Kidney (tissue), 13 donors: ENCODE measurements at regions not wholly inside any gene's neighbourhood (a gene's known extent, or its start where the extent isn't known, plus 50 kb on each side); places are given as distances from the start of the nearest gene placed in this dataset.

Experiments
- DNase-seq, 5 donors: peaks; one replicate each; pipeline ENCODE4 v3.0.0-alpha.2; 2013 to 2020
- FAIRE-seq: peaks from 2 replicates; lab custom pipeline; 2012; peaks lifted over from hg19 to GRCh38; lab: Jason Lieb, UNC
- H3K27ac ChIP-seq, 2 donors: one replicate each; pipeline ENCODE4 v1.7.0; 2013; ENCODE audit warnings: low read depth in 2 of 2, low read length in 2 of 2, inconsistent platforms in 1 of 2
- H3K27me3 ChIP-seq: one replicate; pipeline ENCODE4 v1.7.1; 2013; ENCODE audit warnings: low read length, inconsistent platforms; ENCODE audit not compliant: control insufficient read depth, insufficient read depth
- H3K36me3 ChIP-seq, 3 donors: one replicate each; pipeline versions ENCODE4 v1.7.0 to v1.7.1; 2013; ENCODE audit warnings: low read length in 3 of 3, control low read depth in 1 of 3, inconsistent platforms in 1 of 3; ENCODE audit not compliant: insufficient read depth in 3 of 3, control insufficient read depth in 2 of 3
- H3K4me1 ChIP-seq, 3 donors: one replicate each; pipeline versions ENCODE4 v1.7.0 to v1.7.1; 2013; ENCODE audit warnings: low read length in 3 of 3, inconsistent platforms in 1 of 3, low read depth in 1 of 3; ENCODE audit not compliant: control insufficient read depth in 2 of 3, insufficient read depth in 2 of 3
- H3K4me3 ChIP-seq, 3 donors: one replicate each; pipeline versions ENCODE4 v1.7.0 to v1.8.1; 2013; ENCODE audit warnings: low read length in 3 of 3, control low read depth in 1 of 3, inconsistent platforms in 1 of 3
- H3K9ac ChIP-seq, 3 donors: one replicate each; pipeline versions ENCODE4 v1.7.0 to v1.7.1; 2013; ENCODE audit warnings: low read length in 3 of 3, control low read depth in 1 of 3, inconsistent platforms in 1 of 3
- H3K9me3 ChIP-seq, 3 donors: one replicate each; pipeline versions ENCODE4 v1.7.0 to v1.7.1; 2013; ENCODE audit warnings: low read length in 3 of 3, control low read depth in 1 of 3, inconsistent platforms in 1 of 3; ENCODE audit not compliant: control insufficient read depth in 2 of 3, insufficient read depth in 1 of 3
- CTCF ChIP-seq: IDR thresholded peaks from 3 replicates; pipeline ENCODE4 v1.5.1; 2012; ENCODE audit warnings: mild to moderate bottlenecking, moderate library complexity, borderline replicate concordance; ENCODE audit not compliant: insufficient read depth; ENCODE audit errors: extremely low read depth
- intact Hi-C: fragments of 100-400 bp; cut with DNase I; formaldehyde crosslinking; loops from one replicate; pipeline ENCODE4 v1.11.1; 2022
- donor health status: control.
- donor health status: control.
- donor health status: control.
- donor health status: control.
- donor health status: control.
- donor health status: DM: yes; HTN: yes; CAD: no.
- donor health status: Normal renal cell carcinoma (clear cell type).

- DNase-seq (no peak), FAIRE-seq (no peak)
- Histone ChIP-seq H3K9ac (no peak overlapping the region), H3K27ac (no peak overlapping the region), H3K4me3 (no peak overlapping the region), H3K9me3 (no peaks in the 10 kb centered on the region), H3K4me1 (no peaks in the 10 kb centered on the region), H3K36me3 (no peaks in the 10 kb centered on the region), H3K27me3 (no peaks in the 10 kb centered on the region)
- intact Hi-C loops = no loop called here
- TF ChIP-seq CTCF = no peak
Measured at GRCh38 chr10:44282626-44283300, 102.1 kb downstream of the CXCL12 start.

DNA sequence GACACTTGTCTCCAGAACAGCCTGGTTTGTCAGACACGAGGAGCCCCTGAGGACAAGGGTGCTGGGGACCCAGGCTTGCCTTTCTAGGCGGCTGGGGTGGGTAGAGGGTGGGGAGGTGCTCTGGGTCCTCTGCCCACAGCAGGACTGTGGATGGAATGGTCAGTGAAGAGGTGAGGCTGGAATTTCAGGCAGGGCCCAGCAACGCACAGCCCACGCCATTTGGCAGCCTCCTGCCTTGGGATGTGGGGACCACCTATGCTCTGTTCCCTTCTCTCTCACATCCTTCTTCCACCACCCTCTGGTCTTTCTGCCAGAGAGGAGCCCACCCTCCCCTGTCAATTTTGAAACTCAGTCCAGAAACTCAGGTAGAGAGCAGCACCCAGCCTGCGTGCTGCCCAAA lies 103.2 kb downstream of the CXCL12 start:
- Histone ChIP-seq H3K27ac (no peak overlapping the region), H3K27me3 (no peaks in the 10 kb centered on the region), H3K36me3 (no peaks in the 10 kb centered on the region), H3K9me3 (no peaks in the 10 kb centered on the region), H3K9ac (no peak overlapping the region), H3K4me1 (no peaks in the 10 kb centered on the region), H3K4me3 (no peak overlapping the region)
- no peak for DNase-seq
- no peak for FAIRE-seq
- no peak for TF ChIP-seq CTCF
- intact Hi-C loops = no loop called here

DNA sequence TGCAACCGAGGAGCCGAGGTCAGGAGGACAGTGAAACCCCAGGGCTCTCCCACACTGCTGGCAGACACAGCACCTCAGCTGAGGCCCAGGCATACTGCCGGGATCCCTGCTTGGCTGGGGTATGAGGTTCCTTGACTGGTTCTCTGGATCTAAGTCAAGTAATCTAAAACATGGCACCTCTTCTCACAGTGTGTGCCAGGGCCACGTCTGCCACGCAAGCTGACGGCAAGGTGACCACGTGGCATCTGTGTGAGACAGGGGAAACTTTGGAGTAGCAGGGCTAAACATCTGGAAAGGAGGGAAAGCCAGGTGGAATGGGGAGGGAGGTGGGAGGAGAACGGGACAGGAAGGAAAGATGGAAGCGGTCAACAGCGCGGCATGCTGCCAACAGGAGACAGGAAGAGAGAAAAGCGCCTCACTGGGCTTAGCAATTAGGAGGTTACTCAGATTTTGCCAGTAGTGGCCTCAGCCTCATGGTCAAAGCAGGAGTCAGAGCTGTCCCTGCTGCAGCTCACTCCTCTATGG lies 103.7 kb downstream of the CXCL12 start:
- Histone ChIP-seq H3K9ac (no peak overlapping the region), H3K27me3 (no peaks in the 10 kb centered on the region), H3K4me1 (no peaks in the 10 kb centered on the region), H3K27ac (no peak overlapping the region), H3K36me3 (no peaks in the 10 kb centered on the region), H3K9me3 (no peaks in the 10 kb centered on the region), H3K4me3 (no peak overlapping the region)
- TF ChIP-seq CTCF = no peak
- intact Hi-C loops = no loop called here
- FAIRE-seq = no peak
- DNase-seq = no peak
